GM13976 (cell line): ENCODE measurements at regions not wholly inside any gene's neighbourhood (a gene's known extent, or its start where the extent isn't known, plus 50 kb on each side); places are given as distances from the start of the nearest gene placed in this dataset.

Experiments used
- DNase-seq: peaks from one replicate; pipeline ENCODE4 v3.0.0; 2012; ENCODE audit warnings: low spot score
- CTCF ChIP-seq: IDR thresholded peaks from 2 replicates; pipeline ENCODE4 v1.5.1; 2012; ENCODE audit warnings: borderline replicate concordance, mild to moderate bottlenecking; ENCODE audit not compliant: insufficient read depth; ENCODE audit errors: extremely low read depth, missing control alignments, control extremely low read depth
- in situ Hi-C: fragments of 300-500 bp; cut with MboI; formaldehyde crosslinking; loops from one replicate; pipeline ENCODE4 v1.12.0; 2022; ENCODE audit warnings: low sequenced_read_pairs, mixed read lengths, inconsistent platforms; ENCODE audit not compliant: unreplicated experiment

GRCh38 chr1:101453844-101454243 is 217.0 kb downstream of the S1PR1 start:
- in situ Hi-C loops, result no loop called here
- peak; percentile 13 for DNase-seq
- no peak for TF ChIP-seq CTCF

GRCh38 chr1:101455166-101455565 is 218.3 kb downstream of the S1PR1 start:
- in situ Hi-C loops, result no loop called here
- TF ChIP-seq CTCF, result no peak
- DNase-seq, result no peak

GRCh38 chr1:101460739-101461138 is 223.9 kb downstream of the S1PR1 start:
- in situ Hi-C loops, result no loop called here
- DNase-seq, result no peak
- TF ChIP-seq CTCF, result no peak

GRCh38 chr1:101463195-101463594 is 226.4 kb downstream of the S1PR1 start:
- in situ Hi-C loops, result no loop called here
- no peak for TF ChIP-seq CTCF
- DNase-seq, result no peak

- no peak for TF ChIP-seq CTCF
- DNase-seq, result no peak
- in situ Hi-C loops, result no loop called here
Measured at GRCh38 chr1:101465941-101466340, 229.1 kb downstream of the S1PR1 start.

- in situ Hi-C loops, result no loop called here
- no peak for TF ChIP-seq CTCF
- DNase-seq, result peak; percentile 3
Measured at GRCh38 chr1:101474039-101474665, 237.3 kb downstream of the S1PR1 start.

- no peak for DNase-seq
- in situ Hi-C loops, result no loop called here
- no peak for TF ChIP-seq CTCF
Measured at GRCh38 chr1:101476541-101476940, 239.7 kb downstream of the S1PR1 start.
